Right lobe of liver (tissue), 6 donors: ENCODE measurements at regions not wholly inside any gene's neighbourhood (a gene's known extent, or its start where the extent isn't known, plus 50 kb on each side); places are given as distances from the start of the nearest gene placed in this dataset.

ENCODE experiments used
- ATAC-seq, 4 donors: fragments of 200-7000 bp; cut with Tn5 transposase; one replicate each; pipeline ENCODE4 v1.9.1; 2020; ENCODE audit warnings: mild to moderate bottlenecking in 4 of 4, moderate library complexity in 4 of 4
- DNase-seq, 3 donors: peaks; one replicate each; pipeline ENCODE4 v3.0.0-alpha.2; 2020
- H3K27ac ChIP-seq, 3 donors: fragments of 200-600 bp; one replicate each; pipeline ENCODE4 v1.8.0; 2022
- H3K27me3 ChIP-seq, 2 donors: fragments of 200-600 bp; one replicate each; pipeline ENCODE4 v1.8.0; 2022
- H3K36me3 ChIP-seq, 4 donors: fragments of 200-600 bp; sonication (generic) in 1 of 4; one replicate each; pipeline versions ENCODE4 v1.5.1 to v1.8.0; 2017 to 2022; ENCODE audit warnings: control low read depth in 1 of 4
- H3K4me1 ChIP-seq, 4 donors: fragments of 200-600 bp; sonication (generic) in 1 of 4; one replicate each; pipeline versions ENCODE4 v1.5.1 to v1.8.0; 2017 to 2022; ENCODE audit warnings: control low read depth in 1 of 4
- H3K4me3 ChIP-seq, 3 donors: fragments of 200-600 bp; one replicate each; pipeline ENCODE4 v1.8.0; 2022
- H3K9me3 ChIP-seq, 4 donors: fragments of 200-600 bp; sonication (generic) in 1 of 4; one replicate each; pipeline versions ENCODE4 v1.5.1 to v1.8.0; 2017 to 2022; ENCODE audit warnings: control low read depth in 1 of 4
- POLR2A ChIP-seq: fragments of 450-650 bp; IDR thresholded peaks from one replicate; pipeline ENCODE4 v1.6.1; 2017; ENCODE audit warnings: antibody characterized with exemption, mild to moderate bottlenecking
- WGBS: methylation state at CpG from one replicate; pipeline ENCODE4 v1.1.6; 2018; ENCODE audit warnings: low coverage, low lambda C conversion rate; ENCODE audit not compliant: insufficient coverage; ENCODE audit errors: missing lambda C conversion rate; 5-methylcytosine and 5-hydroxymethylcytosine counted together
- intact Hi-C, 2 donors: fragments of 100-400 bp; cut with DNase I; formaldehyde crosslinking; loops; one replicate each; pipeline versions ENCODE4 v1.11.2 to v1.14.1; 2022
- TF ChIP-seq, protein P1 (sequence below), 4 donors: fragments of 200-600 bp in 3 of 4; fragments of 450-650 bp in 1 of 4; IDR thresholded peaks; one replicate each; pipeline versions ENCODE4 v1.5.1 to v1.8.0; 2016 to 2022; ENCODE audit warnings: antibody characterized with exemption in 4 of 4, mild to moderate bottlenecking in 2 of 4
- donor health status: DM: no; HTN: yes; CAD: no.
- donor health status: DM: no; HTN: no; CAD: no.
- donor health status: DM: no; HTN: no; CAD: no.
- donor health status: DM: no; HTN: yes; CAD: no.
- donor health status: DM: no; HTN: yes; CAD: no.

DNA sequence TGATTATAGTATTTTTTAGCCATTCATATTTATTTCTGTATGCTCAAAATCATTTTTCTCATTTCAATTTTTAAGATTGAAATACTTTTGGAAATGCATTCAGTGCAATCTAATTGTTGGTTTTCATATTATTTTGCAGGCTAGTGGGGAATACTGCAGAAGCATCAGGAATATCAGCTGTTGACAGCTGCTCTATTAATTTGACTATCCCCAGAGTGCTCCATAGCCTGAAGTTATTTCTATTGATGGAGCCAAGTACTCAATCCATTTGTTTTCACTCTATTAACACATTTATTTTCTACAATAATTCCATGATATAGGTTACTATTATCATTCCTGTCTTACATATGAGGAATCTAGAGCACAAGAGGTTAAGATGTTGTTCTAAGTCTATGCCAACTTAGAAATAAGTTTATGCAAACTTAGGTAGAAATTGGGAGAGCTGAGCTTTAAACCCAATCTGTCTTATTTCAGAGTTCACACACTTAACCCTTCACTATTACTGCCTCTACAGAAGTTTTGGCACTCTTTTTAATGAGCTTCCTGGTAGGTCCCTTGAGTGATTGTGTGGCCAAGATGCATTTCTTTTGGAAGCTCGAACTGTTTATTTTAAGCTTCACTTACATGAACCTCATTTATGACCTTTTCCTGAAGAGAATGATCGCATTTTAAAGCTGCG, 65.6 kb upstream of the PCDH18 start:
- H3K4me1 ChIP-seq: peaks cover 0 to 3% (median 0%) of the 10 kb centered on the region in 4 donors
- WGBS: 31% methylated on average over 3 of the region's 3 CpGs
- H3K9me3 ChIP-seq: no peaks in the 10 kb centered on the region
- ATAC-seq: no peak
- intact Hi-C loops: no loop called here
- H3K36me3 ChIP-seq: no peaks in the 10 kb centered on the region
- no peak overlapping the region for H3K4me3 ChIP-seq
- DNase-seq: no peak
- no peaks in the 10 kb centered on the region for H3K27me3 ChIP-seq
- TF ChIP-seq, protein P1, sequence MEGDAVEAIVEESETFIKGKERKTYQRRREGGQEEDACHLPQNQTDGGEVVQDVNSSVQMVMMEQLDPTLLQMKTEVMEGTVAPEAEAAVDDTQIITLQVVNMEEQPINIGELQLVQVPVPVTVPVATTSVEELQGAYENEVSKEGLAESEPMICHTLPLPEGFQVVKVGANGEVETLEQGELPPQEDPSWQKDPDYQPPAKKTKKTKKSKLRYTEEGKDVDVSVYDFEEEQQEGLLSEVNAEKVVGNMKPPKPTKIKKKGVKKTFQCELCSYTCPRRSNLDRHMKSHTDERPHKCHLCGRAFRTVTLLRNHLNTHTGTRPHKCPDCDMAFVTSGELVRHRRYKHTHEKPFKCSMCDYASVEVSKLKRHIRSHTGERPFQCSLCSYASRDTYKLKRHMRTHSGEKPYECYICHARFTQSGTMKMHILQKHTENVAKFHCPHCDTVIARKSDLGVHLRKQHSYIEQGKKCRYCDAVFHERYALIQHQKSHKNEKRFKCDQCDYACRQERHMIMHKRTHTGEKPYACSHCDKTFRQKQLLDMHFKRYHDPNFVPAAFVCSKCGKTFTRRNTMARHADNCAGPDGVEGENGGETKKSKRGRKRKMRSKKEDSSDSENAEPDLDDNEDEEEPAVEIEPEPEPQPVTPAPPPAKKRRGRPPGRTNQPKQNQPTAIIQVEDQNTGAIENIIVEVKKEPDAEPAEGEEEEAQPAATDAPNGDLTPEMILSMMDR (IDR thresholded peaks at IDR 0.05): no peak
- no peak for TF ChIP-seq POLR2A
- H3K27ac ChIP-seq: no peak overlapping the region

DNA sequence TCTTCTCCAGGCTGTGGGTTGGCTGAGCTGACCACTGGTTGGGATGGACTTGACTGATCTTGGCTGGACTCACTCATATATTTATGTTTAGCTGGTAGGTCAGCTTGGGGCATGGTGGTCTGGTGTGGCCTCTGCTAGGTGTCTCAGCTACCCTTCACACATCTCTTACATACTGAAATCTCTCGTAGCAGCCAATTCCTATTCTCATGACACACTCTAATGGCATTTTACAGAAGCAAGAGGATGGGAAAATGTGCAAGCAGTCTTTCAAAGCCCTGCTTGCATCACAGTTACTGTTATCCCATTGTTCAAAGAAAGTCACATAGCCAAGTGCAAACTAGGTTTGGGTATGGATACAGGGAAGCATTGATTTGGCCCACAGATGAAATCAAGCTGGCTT, 55.5 kb upstream of the PCDH18 start:
- Histone ChIP-seq H3K27ac (no peak overlapping the region), H3K27me3 (no peaks in the 10 kb centered on the region), H3K4me1 (no peaks in the 10 kb centered on the region), H3K36me3 (no peaks in the 10 kb centered on the region), H3K9me3 (no peaks in the 10 kb centered on the region), H3K4me3 (no peak overlapping the region)
- DNase-seq (no peak), ATAC-seq (no peak)
- WGBS: 31% methylated on average over 1 of the region's 1 CpG
- intact Hi-C loops: no loop called here
- TF ChIP-seq POLR2A: no peak
- TF ChIP-seq, protein P1 (IDR thresholded peaks at IDR 0.05): no peak

DNA sequence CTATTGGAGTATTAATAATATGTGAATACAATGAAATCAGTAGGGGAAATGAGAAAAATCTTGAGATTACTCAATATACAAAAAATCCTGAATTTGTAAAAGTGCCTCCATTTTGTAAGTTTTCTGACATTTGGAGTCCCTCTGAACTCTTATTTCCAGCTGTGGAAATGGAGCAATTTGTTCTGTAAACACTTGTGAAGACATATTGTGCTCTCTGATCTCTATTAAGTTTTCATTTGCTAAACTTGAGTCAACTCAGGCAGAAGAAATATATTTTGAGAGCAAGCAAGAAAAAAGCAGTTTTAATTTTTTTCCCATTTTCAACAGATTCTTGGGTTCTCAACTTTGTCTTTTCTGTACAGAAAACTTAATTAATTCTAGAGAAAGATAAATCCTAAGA, 51.4 kb upstream of the PCDH18 start:
- Histone ChIP-seq H3K27me3 (no peaks in the 10 kb centered on the region), H3K4me1 (no peaks in the 10 kb centered on the region), H3K4me3 (no peak overlapping the region), H3K9me3 (no peaks in the 10 kb centered on the region), H3K27ac (no peak overlapping the region), H3K36me3 (no peaks in the 10 kb centered on the region)
- TF ChIP-seq, protein P1 (IDR thresholded peaks at IDR 0.05): no peak
- TF ChIP-seq POLR2A: no peak
- DNase-seq: no peak
- intact Hi-C loops: no loop called here
- no peak for ATAC-seq
